B cell (primary cell): ENCODE measurements at regions not wholly inside any gene's neighbourhood (a gene's known extent, or its start where the extent isn't known, plus 50 kb on each side); places are given as distances from the start of the nearest gene placed in this dataset.

Experiments
- ATAC-seq: fragments of 200-7000 bp; cut with Tn5 transposase; one replicate; pipeline ENCODE4 v1.10.0; 2021; ENCODE audit warnings: low read depth, mild to moderate bottlenecking, moderate number of reproducible peaks, moderate library complexity
- CTCF ChIA-PET: fragments of 350-600 bp; sonication (Branson Sonifier 250); formaldehyde crosslinking; loops from one replicate; lab custom pipeline; 2021; ENCODE audit warnings: antibody characterized with exemption, inconsistent platforms; lab: Charles Lee
- POLR2A ChIA-PET: fragments of 350-600 bp; sonication (Branson Sonifier 250); formaldehyde crosslinking; loops from one replicate; lab custom pipeline; 2021; ENCODE audit warnings: antibody characterized with exemption; lab: Charles Lee
- DNase-seq: peaks from one replicate; pipeline ENCODE4 v3.0.0; 2013
- H2AFZ ChIP-seq: 2 replicates; pipeline ENCODE4 v1.6.1; 2012; ENCODE audit warnings: mild to moderate bottlenecking, low read depth, low read length; ENCODE audit not compliant: insufficient read depth, poor library complexity, severe bottlenecking
- H3K27ac ChIP-seq, 2 donors: 1 replicate in 1 of 2; 2 replicates in 1 of 2; pipeline ENCODE4 v1.5.1; 2012 to 2013; ENCODE audit warnings: low read length in 2 of 2, mild to moderate bottlenecking in 2 of 2, moderate library complexity in 1 of 2
- H3K27me3 ChIP-seq, 4 experiments: fragments of 200-600 bp in 1 of 4; sonication (generic) in 1 of 4; replicated peaks in 1 of 4; 1 replicate in 2 of 4; 2 replicates in 2 of 4; pipeline versions ENCODE4 v1.6.1 to v1.7.0; 2013 to 2016; ENCODE audit warnings: low read length in 3 of 4, mild to moderate bottlenecking in 2 of 4, mixed read lengths in 1 of 4, moderate library complexity in 1 of 4; ENCODE audit not compliant: insufficient read depth in 4 of 4, control insufficient read depth in 3 of 4; ENCODE audit errors: control extremely low read depth in 1 of 4
- H3K36me3 ChIP-seq, 2 experiments: replicated peaks in 1 of 2; 1 replicate in 1 of 2; 2 replicates in 1 of 2; pipeline versions ENCODE4 v1.6.1 to v1.7.1; 2013; ENCODE audit warnings: low read length in 1 of 2; ENCODE audit not compliant: insufficient read depth in 2 of 2, control insufficient read depth in 1 of 2; ENCODE audit errors: control extremely low read depth in 1 of 2, extremely low read depth in 1 of 2
- H3K4me1 ChIP-seq, 2 donors: fragments of 200-600 bp in 1 of 2; sonication (generic) in 1 of 2; 1 replicate in 1 of 2; 2 replicates in 1 of 2; pipeline versions ENCODE4 v1.5.1 to v1.6.1; 2013 to 2017; ENCODE audit warnings: low read length in 2 of 2; ENCODE audit not compliant: control insufficient read depth in 2 of 2, insufficient read depth in 2 of 2
- H3K4me2 ChIP-seq: replicated peaks from 2 replicates; pipeline ENCODE3; 2012; ENCODE audit warnings: mild to moderate bottlenecking, low read depth, low read length; ENCODE audit not compliant: poor library complexity, severe bottlenecking
- H3K4me3 ChIP-seq, 5 experiments: fragments of 200-600 bp in 1 of 5; sonication (generic) in 1 of 5; 1 replicate in 3 of 5; 2 replicates in 2 of 5; pipeline versions ENCODE4 v1.5.1 to v1.7.0; 2011 to 2016; ENCODE audit warnings: low read length in 4 of 5, mild to moderate bottlenecking in 4 of 5, low read depth in 2 of 5, control low read depth in 1 of 5, moderate library complexity in 1 of 5; ENCODE audit not compliant: insufficient read depth in 1 of 5; ENCODE audit errors: control extremely low read depth in 1 of 5, extremely low read depth in 1 of 5
- H3K79me2 ChIP-seq: fragments of 200-600 bp; sonication (generic); one replicate; pipeline ENCODE4 v1.6.0; 2016; ENCODE audit warnings: low read length; ENCODE audit not compliant: control insufficient read depth, insufficient read depth
- H3K9ac ChIP-seq: fragments of 200-600 bp; sonication (generic); 2 replicates; pipeline ENCODE4 v1.6.1; 2017; ENCODE audit warnings: mild to moderate bottlenecking, low read length, moderate library complexity
- H3K9me3 ChIP-seq, 3 donors: one replicate each; pipeline versions ENCODE4 v1.6.1 to v1.7.1; 2013; ENCODE audit warnings: low read length in 2 of 3; ENCODE audit not compliant: control insufficient read depth in 2 of 3, insufficient read depth in 1 of 3; ENCODE audit errors: control extremely low read depth in 1 of 3
- H4K20me1 ChIP-seq: 2 replicates; pipeline ENCODE4 v1.6.0; 2012; ENCODE audit warnings: mild to moderate bottlenecking, low read length; ENCODE audit not compliant: insufficient read depth, control insufficient read depth, poor library complexity, severe bottlenecking
- H3K27ac Mint-ChIP-seq: one replicate; pipeline ENCODE4 v1.8.0; 2021; ENCODE audit warnings: mixed read lengths
- H3K27me3 Mint-ChIP-seq: one replicate; pipeline ENCODE4 v1.8.0; 2021; ENCODE audit warnings: mixed read lengths
- H3K4me1 Mint-ChIP-seq: one replicate; pipeline ENCODE4 v1.8.0; 2021; ENCODE audit warnings: mixed read lengths
- H3K4me3 Mint-ChIP-seq: one replicate; pipeline ENCODE4 v1.8.0; 2021; ENCODE audit warnings: mixed read lengths
- H3K9me3 Mint-ChIP-seq: one replicate; pipeline ENCODE4 v1.8.0; 2022; ENCODE audit warnings: mixed read lengths; ENCODE audit not compliant: insufficient read depth
- EZH2 ChIP-seq: IDR thresholded peaks from 2 replicates; pipeline ENCODE4 v1.6.1; 2012; ENCODE audit warnings: borderline replicate concordance, low read depth, mild to moderate bottlenecking, moderate library complexity, low read length; ENCODE audit not compliant: insufficient read depth, poor library complexity, severe bottlenecking
- WGBS: methylation state at CpG from one replicate; pipeline ENCODE4 v1.1.5; 2013; ENCODE audit warnings: missing lambda C conversion rate; ENCODE audit not compliant: insufficient coverage; 5-methylcytosine and 5-hydroxymethylcytosine counted together
- intact Hi-C: fragments of 100-400 bp; cut with micrococcal nuclease; formaldehyde crosslinking; loops from one replicate; pipeline ENCODE4 v1.10.0; 2022
- TF ChIP-seq, protein P1 (sequence below): fragments of 200-600 bp; IDR thresholded peaks from one replicate; pipeline ENCODE4 v1.8.0; 2022; ENCODE audit warnings: antibody characterized with exemption, mild to moderate bottlenecking

DNA sequence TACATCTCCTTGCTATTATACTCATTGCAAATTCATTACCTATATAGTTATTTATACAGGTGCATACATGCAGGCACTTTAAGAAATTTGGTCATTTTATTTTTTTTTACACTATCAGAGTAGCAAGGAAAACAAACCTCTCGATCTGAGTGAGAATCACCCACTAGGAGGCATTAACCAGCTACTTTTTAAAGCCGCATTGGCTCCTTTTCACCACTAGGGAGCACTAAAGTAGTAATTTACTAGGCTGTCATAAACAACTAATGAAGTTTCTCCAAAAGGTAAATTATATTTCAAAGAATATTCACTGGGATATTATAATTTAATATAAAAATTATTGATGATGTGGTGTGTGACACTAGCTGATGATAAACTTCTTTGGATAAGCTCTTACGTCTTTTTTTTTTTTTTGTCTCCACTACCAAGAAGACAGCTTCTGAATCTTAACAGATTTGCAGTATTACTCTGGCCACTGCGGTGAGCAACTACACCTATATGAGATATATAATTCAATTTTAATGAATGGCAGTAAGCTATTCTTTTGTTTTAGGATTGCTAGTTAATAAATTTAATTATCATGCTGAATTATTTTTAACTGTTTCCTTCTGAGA is 101.9 kb downstream of the NOL4 start:
- Mint-ChIP-seq H3K4me1 (no peaks in the 10 kb centered on the region), H3K4me3 (no peak overlapping the region), H3K27ac (no peak overlapping the region), H3K9me3 (no peaks in the 10 kb centered on the region), H3K27me3 (no peaks in the 10 kb centered on the region)
- Histone ChIP-seq H4K20me1 (no peaks in the 10 kb centered on the region), H3K27ac (no peak overlapping the region), H3K4me1 (no peaks in the 10 kb centered on the region), H3K9ac (no peak overlapping the region), H3K27me3 (no peaks in the 10 kb centered on the region), H3K4me3 (no peak overlapping the region), H3K79me2 (no peaks in the 10 kb centered on the region), H3K4me2 (no peak overlapping the region), H3K36me3 (no peaks in the 10 kb centered on the region), H2AFZ (no peak overlapping the region), H3K9me3 (no peaks in the 10 kb centered on the region)
- ATAC-seq (peak; percentile 36), DNase-seq (peak; percentile 4)
- POLR2A ChIA-PET = no interaction called here
- CTCF ChIA-PET = interaction anchor here (0.7 to 1.8 kb wide), 7 partner anchors 9 to 462 kb away, joined by 3 to 7 read pairs (median 3); no protein-coding TSS in a partner anchor
- no peak for TF ChIP-seq EZH2
- TF ChIP-seq, protein P1, sequence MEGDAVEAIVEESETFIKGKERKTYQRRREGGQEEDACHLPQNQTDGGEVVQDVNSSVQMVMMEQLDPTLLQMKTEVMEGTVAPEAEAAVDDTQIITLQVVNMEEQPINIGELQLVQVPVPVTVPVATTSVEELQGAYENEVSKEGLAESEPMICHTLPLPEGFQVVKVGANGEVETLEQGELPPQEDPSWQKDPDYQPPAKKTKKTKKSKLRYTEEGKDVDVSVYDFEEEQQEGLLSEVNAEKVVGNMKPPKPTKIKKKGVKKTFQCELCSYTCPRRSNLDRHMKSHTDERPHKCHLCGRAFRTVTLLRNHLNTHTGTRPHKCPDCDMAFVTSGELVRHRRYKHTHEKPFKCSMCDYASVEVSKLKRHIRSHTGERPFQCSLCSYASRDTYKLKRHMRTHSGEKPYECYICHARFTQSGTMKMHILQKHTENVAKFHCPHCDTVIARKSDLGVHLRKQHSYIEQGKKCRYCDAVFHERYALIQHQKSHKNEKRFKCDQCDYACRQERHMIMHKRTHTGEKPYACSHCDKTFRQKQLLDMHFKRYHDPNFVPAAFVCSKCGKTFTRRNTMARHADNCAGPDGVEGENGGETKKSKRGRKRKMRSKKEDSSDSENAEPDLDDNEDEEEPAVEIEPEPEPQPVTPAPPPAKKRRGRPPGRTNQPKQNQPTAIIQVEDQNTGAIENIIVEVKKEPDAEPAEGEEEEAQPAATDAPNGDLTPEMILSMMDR = peak; percentile 73
- no CpG with 5 or more reads among the region's 4 CpGs for WGBS
- intact Hi-C loops = no loop called here

DNA sequence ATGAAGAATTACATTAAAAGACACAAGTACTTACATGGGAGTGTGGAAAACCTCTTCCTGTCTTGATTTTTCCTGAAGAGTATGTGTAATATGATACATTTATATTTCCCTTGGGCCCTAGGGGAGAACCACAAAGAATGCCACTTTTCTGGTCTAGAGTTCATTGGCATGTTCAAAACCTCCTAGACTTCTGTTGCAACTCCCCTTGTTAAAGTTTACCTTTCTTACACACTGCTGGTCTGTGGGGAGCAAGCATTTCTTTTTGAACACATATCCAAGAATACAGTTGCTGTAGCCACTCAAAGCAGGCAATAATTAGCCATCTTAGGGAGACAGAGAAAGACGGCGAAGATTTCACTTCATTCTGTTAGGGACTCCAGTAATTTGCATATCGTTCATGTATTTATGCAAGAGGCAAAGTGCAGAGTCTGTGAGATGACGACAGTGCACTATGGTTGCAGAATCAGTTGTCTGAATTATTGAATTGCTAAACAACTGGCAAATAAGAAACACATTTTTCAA is 103.5 kb downstream of the NOL4 start:
- CTCF ChIA-PET = no interaction called here
- POLR2A ChIA-PET = no interaction called here
- no peak overlapping the region for H3K4me3 Mint-ChIP-seq
- no peaks in the 10 kb centered on the region for H3K27me3 ChIP-seq
- H3K4me1 ChIP-seq = no peaks in the 10 kb centered on the region
- no peaks in the 10 kb centered on the region for H3K4me1 Mint-ChIP-seq
- no peak for ATAC-seq
- no peaks in the 10 kb centered on the region for H3K9me3 Mint-ChIP-seq
- H4K20me1 ChIP-seq = no peaks in the 10 kb centered on the region
- no peak overlapping the region for H3K4me2 ChIP-seq
- WGBS = no CpG with 5 or more reads among the region's 4 CpGs
- no peak for DNase-seq
- no peak overlapping the region for H3K9ac ChIP-seq
- no peak overlapping the region for H3K4me3 ChIP-seq
- no peaks in the 10 kb centered on the region for H3K9me3 ChIP-seq
- H3K27me3 Mint-ChIP-seq = no peaks in the 10 kb centered on the region
- no peak overlapping the region for H2AFZ ChIP-seq
- H3K79me2 ChIP-seq = no peaks in the 10 kb centered on the region
- H3K36me3 ChIP-seq = no peaks in the 10 kb centered on the region
- H3K27ac ChIP-seq = no peak overlapping the region
- intact Hi-C loops = no loop called here
- no peak overlapping the region for H3K27ac Mint-ChIP-seq
- TF ChIP-seq, protein P1 = no peak
- TF ChIP-seq EZH2 = no peak
